HG03060 (cell line): ENCODE measurements at regions not wholly inside any gene's neighbourhood (a gene's known extent, or its start where the extent isn't known, plus 50 kb on each side); places are given as distances from the start of the nearest gene placed in this dataset.

Experiments
- ATAC-seq: cut with Tn5 transposase; IDR thresholded peaks from one replicate; pipeline ENCODE4 v1.9.1; 2021; ENCODE audit warnings: low read depth, moderate number of reproducible peaks; ENCODE audit not compliant: unreplicated experiment

DNA sequence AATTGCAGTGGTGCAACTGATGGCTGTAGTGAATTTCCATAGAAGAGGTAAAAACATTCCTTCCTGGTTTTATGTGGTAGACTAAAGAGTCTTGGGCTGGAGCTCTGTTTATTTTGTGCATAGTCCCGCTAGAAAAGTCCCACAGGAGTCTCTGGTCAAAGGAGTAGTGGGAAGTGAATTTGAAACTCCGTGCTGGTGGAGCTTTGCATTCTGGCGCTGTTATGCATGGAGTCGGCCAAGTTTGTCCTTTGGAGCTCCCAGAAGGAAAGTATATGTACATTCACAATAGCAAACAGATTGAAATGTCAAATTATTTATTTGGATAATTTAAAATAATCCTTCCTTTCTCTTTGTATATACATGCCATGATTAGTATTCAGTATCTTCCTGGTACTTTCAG lies 296.5 kb downstream of the LMO7 start:
- ATAC-seq = no peak

- no peak for ATAC-seq
Observed at GRCh38 chr13:75931116-75931515, 295.0 kb downstream of the LMO7 start.

DNA sequence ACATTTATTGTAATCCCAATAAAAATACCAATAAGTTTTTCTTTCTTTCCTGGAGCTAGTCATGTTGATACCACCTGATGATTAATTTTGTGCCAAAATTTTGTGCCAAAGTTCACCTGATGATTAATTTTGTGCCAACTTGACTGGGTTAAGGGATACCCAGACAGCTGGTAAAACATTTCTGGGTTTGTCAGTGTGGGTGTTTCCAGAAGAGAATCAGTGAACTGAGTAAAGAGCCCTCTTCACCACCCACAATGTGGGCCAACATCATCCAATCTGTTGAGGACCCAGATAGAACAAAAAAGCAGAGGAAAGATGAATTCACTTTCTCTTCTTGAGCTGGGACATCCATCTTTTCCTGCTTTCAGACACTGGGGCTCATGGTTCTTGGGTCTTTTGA lies 292.9 kb downstream of the LMO7 start:
- no peak for ATAC-seq

- no peak for ATAC-seq
Observed at GRCh38 chr13:75927183-75927669, 291.1 kb downstream of the LMO7 start.

GRCh38 chr13:75920536-75920935 lies 284.4 kb downstream of the LMO7 start:
- ATAC-seq = no peak

DNA sequence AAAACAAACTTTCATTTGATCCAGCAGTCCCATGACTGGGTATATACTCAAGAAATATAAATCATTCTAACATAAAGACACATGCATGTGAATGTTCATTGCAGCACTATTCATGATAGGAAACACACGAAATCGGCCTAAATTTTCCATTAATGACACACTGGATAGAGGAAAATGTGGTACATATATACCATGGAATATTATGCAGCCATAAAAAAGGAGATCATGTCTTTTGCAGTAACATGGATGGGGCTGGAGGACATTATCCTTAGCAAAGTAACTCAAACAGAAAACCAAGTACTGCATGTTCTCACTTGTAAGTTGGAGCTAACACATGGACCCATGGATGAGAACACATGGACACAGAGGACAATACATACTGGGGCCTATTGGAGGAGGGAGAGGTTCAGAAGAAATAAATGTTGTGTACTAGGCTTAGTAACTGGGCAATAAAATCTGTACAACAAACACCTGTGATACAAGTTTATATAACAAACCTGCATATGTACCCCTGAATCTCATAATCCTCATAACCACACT lies 283.6 kb downstream of the LMO7 start:
- no peak for ATAC-seq

- ATAC-seq = no peak
Observed at GRCh38 chr13:75915066-75915465, 278.9 kb downstream of the LMO7 start.

- ATAC-seq = no peak
Observed at GRCh38 chr13:75913925-75914324, 277.8 kb downstream of the LMO7 start.

- no peak for ATAC-seq
Observed at GRCh38 chr13:75910591-75910990, 274.5 kb downstream of the LMO7 start.
